ENCODE measurements at regions not wholly inside any gene's neighbourhood (a gene's known extent, or its start where the extent isn't known, plus 50 kb on each side); places are given as distances from the start of the nearest gene placed in this dataset.

DNA sequence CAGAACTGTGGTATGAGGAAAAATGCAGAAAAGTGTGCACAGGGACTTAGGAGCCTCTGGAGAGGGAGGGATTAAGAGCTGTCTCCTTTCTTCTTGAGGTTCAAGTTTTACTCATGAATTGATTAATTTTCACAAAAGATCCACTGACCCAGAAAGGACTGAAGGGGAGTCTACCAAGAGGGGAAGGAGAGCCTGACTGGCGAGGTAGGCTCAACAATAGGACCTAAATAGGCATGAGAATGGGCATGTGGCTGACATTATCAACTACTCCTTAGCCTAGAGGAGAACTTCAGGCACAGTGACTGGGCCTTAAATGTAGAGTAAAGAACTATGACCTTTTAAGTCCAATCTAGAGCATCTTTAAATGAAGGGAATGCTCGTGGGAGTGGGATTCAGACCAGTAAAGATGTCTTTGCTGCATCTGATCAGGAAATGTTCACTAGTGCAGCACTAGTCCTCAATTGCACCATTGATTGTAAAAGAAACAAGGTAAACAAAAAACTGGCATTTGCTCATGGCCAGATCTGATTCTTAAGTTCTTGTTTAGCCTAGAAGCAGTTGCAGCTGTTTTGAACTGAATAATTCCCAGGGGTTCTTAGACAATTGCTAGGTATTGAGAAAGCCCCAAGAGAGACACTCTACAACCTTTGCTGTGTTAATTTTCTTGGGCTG, 135.6 kb downstream of the RAB38 start:
- no peak for DNase-seq
- ATAC-seq: no peak
- H3K4me3 ChIP-seq: no peak overlapping the region
- no peak overlapping the region for H3K27ac ChIP-seq
- 80 to 83% (median 82%) methylated on average over 2 of the region's 2 CpGs for WGBS, 3 donors
- no peaks in the 10 kb centered on the region for H3K36me3 ChIP-seq (ENCODE audit: insufficient read depth in 1 of 2, low read depth in 1 of 2)
- no peaks in the 10 kb centered on the region for H3K9me3 ChIP-seq
- intact Hi-C loops (cut with DNase I): no loop called here
- no peaks in the 10 kb centered on the region for H3K27me3 ChIP-seq (ENCODE audit: insufficient read depth in 3 of 3, low read length in 2 of 3)
- TF ChIP-seq, protein P1, sequence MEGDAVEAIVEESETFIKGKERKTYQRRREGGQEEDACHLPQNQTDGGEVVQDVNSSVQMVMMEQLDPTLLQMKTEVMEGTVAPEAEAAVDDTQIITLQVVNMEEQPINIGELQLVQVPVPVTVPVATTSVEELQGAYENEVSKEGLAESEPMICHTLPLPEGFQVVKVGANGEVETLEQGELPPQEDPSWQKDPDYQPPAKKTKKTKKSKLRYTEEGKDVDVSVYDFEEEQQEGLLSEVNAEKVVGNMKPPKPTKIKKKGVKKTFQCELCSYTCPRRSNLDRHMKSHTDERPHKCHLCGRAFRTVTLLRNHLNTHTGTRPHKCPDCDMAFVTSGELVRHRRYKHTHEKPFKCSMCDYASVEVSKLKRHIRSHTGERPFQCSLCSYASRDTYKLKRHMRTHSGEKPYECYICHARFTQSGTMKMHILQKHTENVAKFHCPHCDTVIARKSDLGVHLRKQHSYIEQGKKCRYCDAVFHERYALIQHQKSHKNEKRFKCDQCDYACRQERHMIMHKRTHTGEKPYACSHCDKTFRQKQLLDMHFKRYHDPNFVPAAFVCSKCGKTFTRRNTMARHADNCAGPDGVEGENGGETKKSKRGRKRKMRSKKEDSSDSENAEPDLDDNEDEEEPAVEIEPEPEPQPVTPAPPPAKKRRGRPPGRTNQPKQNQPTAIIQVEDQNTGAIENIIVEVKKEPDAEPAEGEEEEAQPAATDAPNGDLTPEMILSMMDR (IDR thresholded peaks at IDR 0.05): no peak
- H3K4me1 ChIP-seq: no peaks in the 10 kb centered on the region

DNA sequence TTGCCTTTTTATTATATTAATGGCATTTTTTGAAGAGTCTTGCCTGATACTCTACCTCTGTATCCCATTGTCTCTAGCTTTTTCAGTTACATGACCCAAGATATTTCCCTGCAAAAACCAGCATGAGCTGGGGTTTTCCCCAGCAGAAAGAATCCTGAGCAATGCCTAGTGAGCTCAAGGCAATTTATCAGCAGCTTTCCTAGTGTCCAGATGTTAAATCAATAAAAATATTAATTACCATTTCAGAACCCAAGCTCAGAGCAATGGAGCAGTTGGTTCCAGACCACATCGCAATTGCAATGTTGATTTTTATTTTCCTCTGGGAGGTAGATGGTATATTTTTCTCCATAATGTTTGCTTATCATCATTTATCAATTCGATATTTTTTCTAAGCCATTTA, 137.2 kb downstream of the RAB38 start:
- intact Hi-C loops (cut with DNase I): no loop called here
- TF ChIP-seq, protein P1 (IDR thresholded peaks at IDR 0.05): no peak
- no peaks in the 10 kb centered on the region for H3K27me3 ChIP-seq (ENCODE audit: insufficient read depth in 3 of 3, low read length in 2 of 3)
- DNase-seq (no peak), ATAC-seq (no peak)
- no peak overlapping the region for H3K27ac ChIP-seq
- H3K36me3 ChIP-seq (ENCODE audit: insufficient read depth in 1 of 2, low read depth in 1 of 2): no peaks in the 10 kb centered on the region
- no peaks in the 10 kb centered on the region for H3K9me3 ChIP-seq
- no peaks in the 10 kb centered on the region for H3K4me1 ChIP-seq
- H3K4me3 ChIP-seq: no peak overlapping the region
- WGBS, 3 donors: 85 to 88% (median 87%) methylated on average over 2 of the region's 2 CpGs

DNA sequence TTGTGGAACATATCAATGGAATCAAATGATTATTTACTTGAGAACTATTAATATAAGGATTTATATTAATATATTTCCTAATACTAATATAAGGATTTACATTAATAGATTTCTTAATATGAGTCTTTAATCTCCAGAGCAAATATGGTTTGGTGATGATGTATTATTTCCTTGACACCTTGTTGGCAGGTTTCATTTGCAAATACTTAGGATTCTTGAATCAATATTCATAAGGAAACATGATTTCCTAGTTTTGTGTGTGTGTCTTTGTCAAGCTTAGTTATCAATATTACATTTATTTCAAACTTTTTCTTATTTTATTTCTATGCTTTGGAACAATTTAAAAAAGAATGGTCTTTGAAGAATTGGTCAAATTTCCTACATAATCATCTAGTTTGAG, 138.5 kb downstream of the RAB38 start:
- TF ChIP-seq, protein P1 (IDR thresholded peaks at IDR 0.05): no peak
- DNase-seq: no peak
- intact Hi-C loops (cut with DNase I): no loop called here
- no peak overlapping the region for H3K27ac ChIP-seq
- no peaks in the 10 kb centered on the region for H3K9me3 ChIP-seq
- H3K4me3 ChIP-seq: no peak overlapping the region
- ATAC-seq: no peak
- no peaks in the 10 kb centered on the region for H3K27me3 ChIP-seq (ENCODE audit: insufficient read depth in 3 of 3, low read length in 2 of 3)
- no peaks in the 10 kb centered on the region for H3K4me1 ChIP-seq
- no peaks in the 10 kb centered on the region for H3K36me3 ChIP-seq (ENCODE audit: insufficient read depth in 1 of 2, low read depth in 1 of 2)

DNA sequence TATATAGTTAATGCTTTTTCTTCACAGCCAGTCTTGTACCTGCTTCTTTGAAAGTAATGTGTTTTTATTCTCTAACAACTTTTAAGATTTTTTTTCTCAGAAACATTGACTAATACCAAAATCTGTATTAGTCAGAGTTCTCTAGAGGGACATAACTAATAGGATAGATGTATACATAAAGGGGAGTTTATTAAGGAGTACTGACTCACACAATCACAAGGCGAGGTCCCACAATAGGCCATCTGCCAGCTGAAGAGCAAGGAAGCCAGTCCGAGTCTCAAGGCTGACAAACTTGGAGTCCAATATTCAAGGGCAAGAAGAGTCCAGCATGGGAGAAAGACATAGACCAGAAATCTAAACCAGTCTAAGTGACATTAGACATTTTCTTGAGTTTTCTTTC, 140.0 kb downstream of the RAB38 start:
- no peaks in the 10 kb centered on the region for H3K9me3 ChIP-seq
- no peaks in the 10 kb centered on the region for H3K27me3 ChIP-seq (ENCODE audit: insufficient read depth in 3 of 3, low read length in 2 of 3)
- H3K4me3 ChIP-seq: no peak overlapping the region
- no peaks in the 10 kb centered on the region for H3K36me3 ChIP-seq (ENCODE audit: insufficient read depth in 1 of 2, low read depth in 1 of 2)
- TF ChIP-seq, protein P1 (IDR thresholded peaks at IDR 0.05): no peak
- H3K27ac ChIP-seq: no peak overlapping the region
- no peaks in the 10 kb centered on the region for H3K4me1 ChIP-seq
- no peak for DNase-seq
- no peak for ATAC-seq
- intact Hi-C loops (cut with DNase I): no loop called here
- 86 to 89% (median 87%) methylated on average over 2 of the region's 2 CpGs for WGBS, 3 donors

DNA sequence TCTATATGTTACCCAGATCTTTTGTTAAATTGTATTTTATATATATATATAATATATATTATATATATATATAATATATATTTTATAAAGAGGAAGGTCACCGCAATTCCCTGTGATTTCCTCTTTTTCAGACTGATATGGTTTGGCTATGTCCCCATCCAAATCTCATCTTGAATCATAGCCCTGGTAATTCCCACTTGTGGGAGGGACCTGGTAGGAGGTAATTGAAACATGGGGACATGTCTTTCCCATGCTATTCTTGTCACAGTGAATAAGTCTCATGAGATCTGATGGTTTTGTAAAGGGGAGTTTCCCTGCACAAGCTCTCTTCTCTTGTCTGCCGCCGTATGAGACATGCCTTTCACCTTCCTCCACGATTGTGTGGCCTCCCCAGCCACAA, 157.6 kb downstream of the RAB38 start:
- H3K27me3 ChIP-seq (ENCODE audit: insufficient read depth in 3 of 3, low read length in 2 of 3): no peaks in the 10 kb centered on the region
- no peak overlapping the region for H3K4me3 ChIP-seq
- no peaks in the 10 kb centered on the region for H3K36me3 ChIP-seq (ENCODE audit: insufficient read depth in 1 of 2, low read depth in 1 of 2)
- H3K4me1 ChIP-seq: no peaks in the 10 kb centered on the region
- DNase-seq: no peak
- 57 to 73% (median 64%) methylated on average over 4 of the region's 4 CpGs for WGBS, 3 donors
- no peaks in the 10 kb centered on the region for H3K9me3 ChIP-seq
- intact Hi-C loops (cut with DNase I): no loop called here
- H3K27ac ChIP-seq: no peak overlapping the region
- no peak for ATAC-seq
- TF ChIP-seq, protein P1 (IDR thresholded peaks at IDR 0.05): no peak

All from psoas muscle (tissue), 7 donors.